Panc1 (cell line): ENCODE measurements at regions not wholly inside any gene's neighbourhood (a gene's known extent, or its start where the extent isn't known, plus 50 kb on each side); places are given as distances from the start of the nearest gene placed in this dataset.

ENCODE experiments used
- ATAC-seq: fragments of 200-7000 bp; cut with Tn5 transposase; 2 replicates; pipeline ENCODE4 v1.9.1; 2020; ENCODE audit warnings: mild to moderate bottlenecking, moderate library complexity
- BruUV-seq: library from RNA; stranded (reverse); fragments of 400-500 nt; replicated peaks from 2 replicates; lab custom pipeline; 2021; lab: Mats Ljungman, UMichigan
- CTCF ChIA-PET: fragments of 300-600 bp; sonication (Branson Sonifier 250); formaldehyde crosslinking; loops from one replicate; lab custom pipeline; 2022; ENCODE audit warnings: antibody characterized with exemption; lab: Charles Lee
- POLR2A ChIA-PET: fragments of 300-600 bp; sonication (Branson Sonifier 250); formaldehyde crosslinking; loops from one replicate; lab custom pipeline; 2022; ENCODE audit warnings: antibody characterized with exemption; lab: Charles Lee
- DNase-seq: peaks from one replicate; pipeline ENCODE4 v3.0.0-alpha.2; 2010; ENCODE audit warnings: low read depth, low spot score
- H3K27ac ChIP-seq: 2 replicates; pipeline ENCODE4 v1.5.1; 2011; ENCODE audit warnings: mild to moderate bottlenecking, low read length, inconsistent platforms
- H3K27me3 ChIP-seq: fragments of 200-500 bp; sonication (Bioruptor generic); 2 replicates; pipeline ENCODE4 v1.6.0; 2014; ENCODE audit warnings: low read length, inconsistent platforms; ENCODE audit not compliant: control insufficient read depth, insufficient read depth
- H3K36me3 ChIP-seq: fragments of 200-500 bp; sonication (Bioruptor generic); 2 replicates; pipeline ENCODE4 v1.5.1; 2014; ENCODE audit warnings: inconsistent platforms, mild to moderate bottlenecking, low read length, moderate library complexity; ENCODE audit not compliant: control insufficient read depth, insufficient read depth
- H3K4me1 ChIP-seq: 2 replicates; pipeline ENCODE4 v1.5.1; 2011; ENCODE audit warnings: inconsistent platforms, mild to moderate bottlenecking, low read length, moderate library complexity; ENCODE audit not compliant: control insufficient read depth, insufficient read depth
- H3K4me3 ChIP-seq, 2 experiments: 2 replicates each; pipeline ENCODE4 v1.5.1; 2011 to 2012; ENCODE audit warnings: low read depth in 2 of 2, low read length in 2 of 2, mild to moderate bottlenecking in 2 of 2, inconsistent platforms in 1 of 2, moderate library complexity in 1 of 2
- H3K9me3 ChIP-seq: fragments of 200-500 bp; sonication (Bioruptor generic); 2 replicates; pipeline ENCODE4 v1.5.1; 2014; ENCODE audit warnings: low read depth, mild to moderate bottlenecking, inconsistent platforms, low read length, moderate library complexity; ENCODE audit not compliant: control insufficient read depth, insufficient read depth
- POLR2AphosphoS5 ChIP-seq: IDR thresholded peaks from 2 replicates; pipeline ENCODE4 v1.6.1; 2012; ENCODE audit warnings: mild to moderate bottlenecking, low read depth, low read length, moderate library complexity
- SIN3A ChIP-seq: IDR thresholded peaks from 2 replicates; pipeline ENCODE4 v1.6.1; 2012; ENCODE audit warnings: low read depth, mild to moderate bottlenecking, low read length, moderate library complexity, borderline replicate concordance; ENCODE audit not compliant: insufficient read depth
- TCF7L2 ChIP-seq: IDR thresholded peaks from 2 replicates; pipeline ENCODE4 v1.6.1; 2011; ENCODE audit warnings: mild to moderate bottlenecking, low read depth, low read length, inconsistent platforms
- in situ Hi-C: cut with HindIII; loops from 2 replicates; pipeline ENCODE4 v1.10.0; 2016; ENCODE audit warnings: low sequenced_read_pairs, low pct_unique_long_range_greater_than_20kb
- intact Hi-C: fragments of 100-400 bp; cut with micrococcal nuclease; formaldehyde crosslinking; loops from one replicate; pipeline ENCODE4 v1.10.0; 2022; ENCODE audit not compliant: unreplicated experiment
- TF ChIP-seq, protein P1 (sequence below), 2 experiments: IDR thresholded peaks; 2 replicates each; pipeline ENCODE4 v1.6.1; 2011 to 2012; ENCODE audit warnings: low read depth in 2 of 2, control low read depth in 1 of 2, low read length in 1 of 2, mild to moderate bottlenecking in 1 of 2, moderate library complexity in 1 of 2; ENCODE audit not compliant: insufficient read depth in 1 of 2
- TF ChIP-seq, protein P2 (sequence below): fragments of 450-650 bp; IDR thresholded peaks from 2 replicates; pipeline ENCODE4 v1.5.1; 2017; ENCODE audit warnings: mild to moderate bottlenecking

DNA sequence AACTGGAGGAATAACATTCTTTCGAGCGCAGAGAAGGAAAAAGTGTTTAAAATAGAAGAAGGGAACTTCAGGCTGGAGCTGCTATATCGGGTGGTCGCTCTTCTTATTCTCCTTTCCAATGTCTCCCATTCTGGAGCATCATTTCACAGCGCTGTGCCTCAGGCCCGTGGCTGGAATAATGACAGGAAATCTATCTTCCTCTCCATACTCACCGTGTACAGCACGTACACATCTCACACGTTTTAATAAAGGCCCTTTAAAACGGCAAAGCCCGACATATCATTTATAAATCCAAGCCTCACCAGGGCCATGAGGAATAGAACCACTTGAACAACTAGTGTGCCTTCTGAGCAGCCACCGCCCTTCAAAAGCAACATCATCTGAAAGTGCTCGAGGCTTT lies 264.4 kb downstream of the TEX29 start:
- no peaks in the 10 kb centered on the region for H3K27me3 ChIP-seq
- intact Hi-C loops, result no loop called here
- H3K27ac ChIP-seq, result no peak overlapping the region
- DNase-seq (no peak), ATAC-seq (no peak)
- POLR2A ChIA-PET, result no interaction called here
- no peak overlapping the region for H3K4me3 ChIP-seq
- TF ChIP-seq, protein P1, sequence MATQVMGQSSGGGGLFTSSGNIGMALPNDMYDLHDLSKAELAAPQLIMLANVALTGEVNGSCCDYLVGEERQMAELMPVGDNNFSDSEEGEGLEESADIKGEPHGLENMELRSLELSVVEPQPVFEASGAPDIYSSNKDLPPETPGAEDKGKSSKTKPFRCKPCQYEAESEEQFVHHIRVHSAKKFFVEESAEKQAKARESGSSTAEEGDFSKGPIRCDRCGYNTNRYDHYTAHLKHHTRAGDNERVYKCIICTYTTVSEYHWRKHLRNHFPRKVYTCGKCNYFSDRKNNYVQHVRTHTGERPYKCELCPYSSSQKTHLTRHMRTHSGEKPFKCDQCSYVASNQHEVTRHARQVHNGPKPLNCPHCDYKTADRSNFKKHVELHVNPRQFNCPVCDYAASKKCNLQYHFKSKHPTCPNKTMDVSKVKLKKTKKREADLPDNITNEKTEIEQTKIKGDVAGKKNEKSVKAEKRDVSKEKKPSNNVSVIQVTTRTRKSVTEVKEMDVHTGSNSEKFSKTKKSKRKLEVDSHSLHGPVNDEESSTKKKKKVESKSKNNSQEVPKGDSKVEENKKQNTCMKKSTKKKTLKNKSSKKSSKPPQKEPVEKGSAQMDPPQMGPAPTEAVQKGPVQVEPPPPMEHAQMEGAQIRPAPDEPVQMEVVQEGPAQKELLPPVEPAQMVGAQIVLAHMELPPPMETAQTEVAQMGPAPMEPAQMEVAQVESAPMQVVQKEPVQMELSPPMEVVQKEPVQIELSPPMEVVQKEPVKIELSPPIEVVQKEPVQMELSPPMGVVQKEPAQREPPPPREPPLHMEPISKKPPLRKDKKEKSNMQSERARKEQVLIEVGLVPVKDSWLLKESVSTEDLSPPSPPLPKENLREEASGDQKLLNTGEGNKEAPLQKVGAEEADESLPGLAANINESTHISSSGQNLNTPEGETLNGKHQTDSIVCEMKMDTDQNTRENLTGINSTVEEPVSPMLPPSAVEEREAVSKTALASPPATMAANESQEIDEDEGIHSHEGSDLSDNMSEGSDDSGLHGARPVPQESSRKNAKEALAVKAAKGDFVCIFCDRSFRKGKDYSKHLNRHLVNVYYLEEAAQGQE (IDR thresholded peaks at IDR 0.05; ENCODE audit: insufficient read depth in 1 of 2, low read depth in 2 of 2, low read length in 1 of 2), result no peak
- no peak for TF ChIP-seq SIN3A
- no peak for TF ChIP-seq POLR2AphosphoS5
- TF ChIP-seq, protein P2, sequence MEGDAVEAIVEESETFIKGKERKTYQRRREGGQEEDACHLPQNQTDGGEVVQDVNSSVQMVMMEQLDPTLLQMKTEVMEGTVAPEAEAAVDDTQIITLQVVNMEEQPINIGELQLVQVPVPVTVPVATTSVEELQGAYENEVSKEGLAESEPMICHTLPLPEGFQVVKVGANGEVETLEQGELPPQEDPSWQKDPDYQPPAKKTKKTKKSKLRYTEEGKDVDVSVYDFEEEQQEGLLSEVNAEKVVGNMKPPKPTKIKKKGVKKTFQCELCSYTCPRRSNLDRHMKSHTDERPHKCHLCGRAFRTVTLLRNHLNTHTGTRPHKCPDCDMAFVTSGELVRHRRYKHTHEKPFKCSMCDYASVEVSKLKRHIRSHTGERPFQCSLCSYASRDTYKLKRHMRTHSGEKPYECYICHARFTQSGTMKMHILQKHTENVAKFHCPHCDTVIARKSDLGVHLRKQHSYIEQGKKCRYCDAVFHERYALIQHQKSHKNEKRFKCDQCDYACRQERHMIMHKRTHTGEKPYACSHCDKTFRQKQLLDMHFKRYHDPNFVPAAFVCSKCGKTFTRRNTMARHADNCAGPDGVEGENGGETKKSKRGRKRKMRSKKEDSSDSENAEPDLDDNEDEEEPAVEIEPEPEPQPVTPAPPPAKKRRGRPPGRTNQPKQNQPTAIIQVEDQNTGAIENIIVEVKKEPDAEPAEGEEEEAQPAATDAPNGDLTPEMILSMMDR, result no peak
- no peak for TF ChIP-seq TCF7L2
- in situ Hi-C loops, result no loop called here
- no peaks in the 10 kb centered on the region for H3K9me3 ChIP-seq
- H3K36me3 ChIP-seq, result no peaks in the 10 kb centered on the region
- CTCF ChIA-PET, result no interaction called here
- H3K4me1 ChIP-seq, result no peaks in the 10 kb centered on the region
- BruUV-seq, result no TSS peak

DNA sequence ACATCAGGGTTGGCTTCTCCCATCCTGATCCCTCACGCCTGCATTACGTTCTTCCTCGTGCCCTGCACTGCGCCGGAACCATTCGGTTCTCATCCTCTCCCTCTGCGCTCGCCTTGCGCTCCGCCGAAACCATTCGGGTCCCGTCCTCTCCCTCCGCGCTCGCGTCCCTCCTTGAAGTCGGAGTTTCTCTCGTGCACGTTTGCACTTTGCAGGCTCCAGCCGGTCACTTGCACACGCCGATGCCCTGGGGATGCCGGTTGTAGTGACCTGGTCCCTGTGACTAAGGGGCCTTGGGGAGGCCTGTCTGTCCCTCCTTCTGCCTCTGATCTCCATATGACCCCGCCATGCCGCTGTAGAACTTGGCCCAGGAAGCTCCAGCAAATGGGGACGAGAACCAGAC lies 265.8 kb downstream of the TEX29 start:
- H3K4me1 ChIP-seq, result no peaks in the 10 kb centered on the region
- no peaks in the 10 kb centered on the region for H3K9me3 ChIP-seq
- no peaks in the 10 kb centered on the region for H3K36me3 ChIP-seq
- intact Hi-C loops (no loop called here), in situ Hi-C loops (no loop called here)
- TF ChIP-seq, protein P2, result no peak
- TF ChIP-seq SIN3A, result no peak
- no peak for TF ChIP-seq TCF7L2
- no peak for TF ChIP-seq POLR2AphosphoS5
- TF ChIP-seq, protein P1 (IDR thresholded peaks at IDR 0.05; ENCODE audit: insufficient read depth in 1 of 2, low read depth in 2 of 2, low read length in 1 of 2), result no peak
- no peaks in the 10 kb centered on the region for H3K27me3 ChIP-seq
- ChIA-PET POLR2A (no interaction called here), CTCF (no interaction called here)
- no peak for ATAC-seq
- no peak overlapping the region for H3K27ac ChIP-seq
- no peak overlapping the region for H3K4me3 ChIP-seq
- DNase-seq, result no peak
- no TSS peak for BruUV-seq
